ENCODE measurements at regions not wholly inside any gene's neighbourhood (a gene's known extent, or its start where the extent isn't known, plus 50 kb on each side); places are given as distances from the start of the nearest gene placed in this dataset.

- no peak for TF ChIP-seq EP300 (IDR thresholded peaks at IDR 0.05; ENCODE audit: borderline replicate concordance)
- TF ChIP-seq RAD21 (IDR thresholded peaks at IDR 0.05; ENCODE audit: low read depth), result no peak
- no peak for TF ChIP-seq USF1 (IDR thresholded peaks at IDR 0.05)
Observed at GRCh38 chr3:18770800-18771199, 345.7 kb upstream of the SATB1 start.

All from Ishikawa (cell line).